A549 (cell line): ENCODE measurements at regions not wholly inside any gene's neighbourhood (a gene's known extent, or its start where the extent isn't known, plus 50 kb on each side); places are given as distances from the start of the nearest gene placed in this dataset.

Source experiments
- ATAC-seq, 2 experiments: fragments of 200-7000 bp in 1 of 2; fragments of >200 bp in 1 of 2; cut with Nextera tagmentation in 1 of 2; cut with Tn5 transposase in 1 of 2; 3 replicates each; pipeline versions ENCODE4 v1.8.0 to v1.9.1; 2018 to 2020; ENCODE audit warnings: mild to moderate bottlenecking in 1 of 2, moderate library complexity in 1 of 2
- CTCF ChIA-PET: fragments of 300-600 bp; sonication (Branson Sonifier 250); formaldehyde crosslinking; extraction: SDS; loops from one replicate; lab custom pipeline; 2021; ENCODE audit warnings: antibody characterized with exemption, inconsistent platforms; lab: Yijun Ruan, JAX
- POLR2A ChIA-PET: fragments of 350-600 bp; formaldehyde crosslinking; extraction: SDS; loops from one replicate; lab custom pipeline; 2021; ENCODE audit warnings: antibody characterized with exemption, inconsistent platforms; lab: Yijun Ruan, JAX
- DNase-seq, 2 experiments: peaks; one replicate each; pipeline versions ENCODE4 v3.0.0 to v3.0.0-alpha.2; 2011 to 2016; ENCODE audit warnings: low read depth in 1 of 2, low spot score in 1 of 2
- FAIRE-seq: peaks from 2 replicates; lab custom pipeline; 2011; peaks lifted over from hg19 to GRCh38; lab: Jason Lieb, UNC
- H3K27ac ChIP-seq, 2 experiments: fragments of >200 bp; sonication (Bioruptor Twin); formaldehyde crosslinking; 3 replicates each; pipeline ENCODE4 v1.5.1; 2016 to 2017
- H3K4me1 ChIP-seq: fragments of >200 bp; sonication (Bioruptor Twin); formaldehyde crosslinking; 3 replicates; pipeline ENCODE4 v1.6.1; 2016
- H3K4me2 ChIP-seq: fragments of >200 bp; sonication (Bioruptor Twin); formaldehyde crosslinking; 3 replicates; pipeline ENCODE4 v1.6.1; 2016
- H3K4me3 ChIP-seq: fragments of >200 bp; sonication (Bioruptor Twin); formaldehyde crosslinking; 3 replicates; pipeline ENCODE4 v1.5.1; 2016
- H3K9me3 ChIP-seq: fragments of >200 bp; sonication (Bioruptor Twin); formaldehyde crosslinking; 3 replicates; pipeline ENCODE4 v1.6.1; 2016
- ATOH8 ChIP-seq: fragments of 250-450 bp; sonication (Bioruptor Pico); IDR thresholded peaks from 2 replicates; pipeline ENCODE4 v1.5.0; 2020; ENCODE audit warnings: low read depth, mild to moderate bottlenecking, moderate library complexity
- BCL3 ChIP-seq: fragments of >200 bp; sonication (Bioruptor Twin); formaldehyde crosslinking; IDR thresholded peaks from 3 replicates; pipeline ENCODE4 v1.6.1; 2016
- BHLHE40 ChIP-seq: IDR thresholded peaks from 2 replicates; pipeline ENCODE4 v1.6.1; 2012; ENCODE audit warnings: low read depth, low read length, inconsistent platforms
- CBX8 ChIP-seq: fragments of 200-600 bp; sonication (generic); IDR thresholded peaks from 2 replicates; pipeline ENCODE4 v1.6.1; 2016
- CHD2 ChIP-seq: fragments of 150-350 bp; IDR thresholded peaks from 2 replicates; pipeline ENCODE4 v1.6.1; 2014; ENCODE audit warnings: low read length; ENCODE audit not compliant: partially characterized antibody
- CHD4 ChIP-seq: fragments of 200-600 bp; sonication (generic); IDR thresholded peaks from 2 replicates; pipeline ENCODE4 v1.6.1; 2016; ENCODE audit warnings: antibody characterized with exemption, mild to moderate bottlenecking, borderline replicate concordance
- E2F6 ChIP-seq: IDR thresholded peaks from 2 replicates; pipeline ENCODE4 v1.6.1; 2012; ENCODE audit warnings: low read depth, borderline replicate concordance
- ELK1 ChIP-seq: fragments of 150-350 bp; IDR thresholded peaks from 2 replicates; pipeline ENCODE4 v1.6.1; 2014; ENCODE audit warnings: low read depth, mild to moderate bottlenecking, low read length
- EP300 ChIP-seq, 2 experiments: fragments of >200 bp; sonication (Bioruptor Twin); formaldehyde crosslinking; IDR thresholded peaks; 2 replicates in 1 of 2; 3 replicates in 1 of 2; pipeline ENCODE4 v1.6.1; 2016 to 2017
- FOSL2 ChIP-seq, 2 experiments: fragments of 450-650 bp in 1 of 2; fragments of >200 bp in 1 of 2; sonication (Bioruptor Twin) in 1 of 2; formaldehyde crosslinking; IDR thresholded peaks; 2 replicates each; pipeline versions ENCODE4 v1.5.0 to v1.6.1; 2016 to 2020; ENCODE audit warnings: mild to moderate bottlenecking in 1 of 2, moderate library complexity in 1 of 2
- GATA3 ChIP-seq: IDR thresholded peaks from 2 replicates; pipeline ENCODE4 v1.6.1; 2012; ENCODE audit warnings: borderline replicate concordance
- HOXA7 ChIP-seq: fragments of 250-450 bp; sonication (Bioruptor Pico); IDR thresholded peaks from 2 replicates; pipeline ENCODE4 v1.5.0; 2020; ENCODE audit warnings: mild to moderate bottlenecking, moderate library complexity
- HOXB13 ChIP-seq: fragments of 250-450 bp; sonication (Bioruptor Pico); IDR thresholded peaks from 2 replicates; pipeline ENCODE4 v1.5.0; 2020; ENCODE audit warnings: low read depth, mild to moderate bottlenecking, moderate library complexity
- HOXB5 ChIP-seq: fragments of 250-450 bp; sonication (Bioruptor Pico); IDR thresholded peaks from 2 replicates; pipeline ENCODE4 v1.5.0; 2020; ENCODE audit warnings: mild to moderate bottlenecking, moderate library complexity
- KDM1A ChIP-seq: fragments of 200-600 bp; sonication (generic); IDR thresholded peaks from 2 replicates; pipeline ENCODE4 v1.6.1; 2016; ENCODE audit warnings: low read depth, mild to moderate bottlenecking
- KDM5A ChIP-seq: fragments of 200-600 bp; sonication (generic); IDR thresholded peaks from 2 replicates; pipeline ENCODE4 v1.6.1; 2016; ENCODE audit warnings: antibody characterized with exemption, mild to moderate bottlenecking
- MAFK ChIP-seq: fragments of 450-650 bp; IDR thresholded peaks from 2 replicates; pipeline ENCODE4 v1.6.1; 2014; ENCODE audit not compliant: partially characterized antibody
- MAX ChIP-seq: IDR thresholded peaks from 2 replicates; pipeline ENCODE4 v1.6.1; 2012
- MYC ChIP-seq: IDR thresholded peaks from 2 replicates; pipeline ENCODE4 v1.6.1; 2012; ENCODE audit warnings: mild to moderate bottlenecking, inconsistent platforms, low read length, improper control_type of control experiment, borderline replicate concordance
- NR3C1 ChIP-seq: fragments of >200 bp; sonication (Bioruptor Twin); formaldehyde crosslinking; IDR thresholded peaks from 3 replicates; pipeline ENCODE4 v1.6.1; 2017
- PHF8 ChIP-seq: fragments of 200-600 bp; sonication (generic); IDR thresholded peaks from 2 replicates; pipeline ENCODE4 v1.6.1; 2016; ENCODE audit warnings: low read depth, mild to moderate bottlenecking, antibody characterized with exemption, moderate library complexity, borderline replicate concordance
- RARB ChIP-seq: fragments of 250-450 bp; sonication (Bioruptor Pico); IDR thresholded peaks from 2 replicates; pipeline ENCODE4 v1.8.0; 2021; ENCODE audit warnings: mild to moderate bottlenecking, moderate library complexity
- RFX5 ChIP-seq: fragments of 450-650 bp; IDR thresholded peaks from 2 replicates; pipeline ENCODE4 v1.7.1; 2014; ENCODE audit warnings: antibody characterized with exemption, mild to moderate bottlenecking, moderate library complexity
- TFCP2L1 ChIP-seq: fragments of 250-450 bp; sonication (Bioruptor Pico); IDR thresholded peaks from 2 replicates; pipeline ENCODE4 v1.5.0; 2021; ENCODE audit warnings: mild to moderate bottlenecking
- TP53 ChIP-seq: fragments of 250-450 bp; sonication (Bioruptor Pico); IDR thresholded peaks from 2 replicates; pipeline ENCODE4 v1.5.0; 2021; ENCODE audit warnings: mild to moderate bottlenecking, moderate library complexity
- USF2 ChIP-seq: fragments of 450-650 bp; IDR thresholded peaks from 2 replicates; pipeline ENCODE4 v1.6.1; 2014; ENCODE audit warnings: antibody characterized with exemption
- ZC3H11A ChIP-seq: fragments of 450-650 bp; IDR thresholded peaks from 2 replicates; pipeline ENCODE4 v1.6.1; 2014; ENCODE audit warnings: antibody characterized with exemption, mild to moderate bottlenecking
- ZNF302 ChIP-seq: fragments of 250-450 bp; sonication (Bioruptor Pico); IDR thresholded peaks from 2 replicates; pipeline ENCODE4 v1.9.0; 2021; ENCODE audit warnings: inconsistent platforms, mild to moderate bottlenecking, moderate library complexity
- ZSCAN20 ChIP-seq: fragments of 250-450 bp; sonication (Bioruptor Pico); IDR thresholded peaks from 2 replicates; pipeline ENCODE4 v1.8.0; 2022; ENCODE audit warnings: mild to moderate bottlenecking, moderate library complexity
- WGBS: methylation state at CpG from one replicate; pipeline ENCODE4 v1.1.6; 2017; ENCODE audit errors: missing lambda C conversion rate; 5-methylcytosine and 5-hydroxymethylcytosine counted together

- no peak overlapping the region for H3K4me3 ChIP-seq
- H3K4me2 ChIP-seq = no peak overlapping the region
- FAIRE-seq = no peak
- H3K9me3 ChIP-seq = no peaks in the 10 kb centered on the region; the same call in 2 of the 3 replicates
- ATAC-seq = no peak
- CTCF ChIA-PET = no interaction called here
- POLR2A ChIA-PET = no interaction called here
- H3K4me1 ChIP-seq = no peaks in the 10 kb centered on the region
- DNase-seq = no peak
- 40% methylated on average over 9 of the region's 9 CpGs for WGBS
- no peak overlapping the region for H3K27ac ChIP-seq
- TF ChIP-seq CHD2 (no peak), TFCP2L1 (CRISPR knock-in tag) (no peak), CBX8 (no peak), HOXA7 (no peak), EP300 (IDR thresholded peaks at IDR 0.05) (no peak), HOXB5 (CRISPR knock-in tag) (no peak), GATA3 (no peak), ATOH8 (CRISPR knock-in tag) (no peak), ZSCAN20 (CRISPR knock-in tag) (no peak), ELK1 (no peak), FOSL2 (IDR thresholded peaks at IDR 0.05) (no peak), FOSL2 (CRISPR knock-in tag; IDR thresholded peaks at IDR 0.05) (no peak), KDM1A (no peak), RARB (CRISPR knock-in tag) (no peak), CHD4 (no peak), PHF8 (no peak), KDM5A (no peak), E2F6 (no peak), NR3C1 (no peak), BHLHE40 (no peak)
Observed at GRCh38 chr4:4735136-4735750, 124.2 kb upstream of the MSX1 start.

- ATAC-seq (no peak), FAIRE-seq (no peak)
- 6% methylated on average over 5 of the region's 5 CpGs for WGBS
- no peaks in the 10 kb centered on the region; the same call in 2 of the 3 replicates for H3K9me3 ChIP-seq
- no peak for TF ChIP-seq ZC3H11A
- TF ChIP-seq, all 56 proteins: peak for 0
- H3K4me2 ChIP-seq = no peak overlapping the region
- H3K4me3 ChIP-seq = no peak overlapping the region
- no peak overlapping the region for H3K27ac ChIP-seq
- ChIA-PET POLR2A (no interaction called here), CTCF (no interaction called here)
- no peaks in the 10 kb centered on the region for H3K4me1 ChIP-seq
- DNase-seq = no peak
Observed at GRCh38 chr4:4734425-4734824, 125.0 kb upstream of the MSX1 start.

GRCh38 chr4:4733663-4734062 lies 125.8 kb upstream of the MSX1 start:
- ChIA-PET CTCF (interaction anchor here (0.8 kb wide), 1 partner anchor 11 kb away, joined by 4 read pairs; no protein-coding TSS in a partner anchor), POLR2A (no interaction called here)
- Histone ChIP-seq H3K27ac (no peak overlapping the region), H3K9me3 (no peaks in the 10 kb centered on the region; the same call in 2 of the 3 replicates), H3K4me2 (no peak overlapping the region), H3K4me3 (no peak overlapping the region), H3K4me1 (no peaks in the 10 kb centered on the region)
- WGBS = 23% methylated on average over 2 of the region's 3 CpGs
- DNase-seq (no peak), FAIRE-seq (no peak), ATAC-seq (no peak)
- TF ChIP-seq CHD2 (no peak), MAX (no peak), RFX5 (no peak), HOXB13 (CRISPR knock-in tag) (no peak), BCL3 (no peak), ATOH8 (CRISPR knock-in tag) (no peak), ZNF302 (CRISPR knock-in tag) (no peak), TP53 (CRISPR knock-in tag) (no peak), USF2 (no peak), BHLHE40 (no peak), MYC (no peak), KDM5A (no peak), MAFK (no peak)
